HG02763 (cell line): ENCODE measurements at regions not wholly inside any gene's neighbourhood (a gene's known extent, or its start where the extent isn't known, plus 50 kb on each side); places are given as distances from the start of the nearest gene placed in this dataset.

Experiments used
- ATAC-seq: cut with Tn5 transposase; IDR thresholded peaks from one replicate; pipeline ENCODE4 v1.9.1; 2021; ENCODE audit warnings: mild to moderate bottlenecking, moderate library complexity; ENCODE audit not compliant: unreplicated experiment

- no peak for ATAC-seq
Measured at GRCh38 chr1:104440011-104440410, 690.3 kb downstream of the AMY1C start.

DNA sequence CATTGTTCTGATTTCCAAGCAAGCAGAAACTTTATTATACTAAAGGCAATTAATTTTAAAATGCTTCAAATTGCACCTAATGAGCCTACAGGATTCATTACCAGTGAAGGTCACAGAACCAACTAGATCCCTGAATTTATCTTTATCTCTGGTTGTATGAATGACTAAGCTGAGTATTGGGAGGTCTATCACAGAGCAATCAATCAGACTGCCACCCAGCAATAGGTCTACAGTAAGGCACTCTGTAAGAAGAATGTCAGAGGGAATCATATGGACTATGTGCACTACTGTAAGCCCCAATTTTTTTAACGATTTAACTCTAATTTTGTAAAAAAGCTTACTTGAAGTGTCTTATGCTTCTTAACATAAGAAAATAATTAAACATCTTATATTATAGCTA lies 707.0 kb downstream of the AMY1C start:
- ATAC-seq: no peak

GRCh38 chr1:104459886-104460285 lies 710.2 kb downstream of the AMY1C start:
- ATAC-seq: no peak

DNA sequence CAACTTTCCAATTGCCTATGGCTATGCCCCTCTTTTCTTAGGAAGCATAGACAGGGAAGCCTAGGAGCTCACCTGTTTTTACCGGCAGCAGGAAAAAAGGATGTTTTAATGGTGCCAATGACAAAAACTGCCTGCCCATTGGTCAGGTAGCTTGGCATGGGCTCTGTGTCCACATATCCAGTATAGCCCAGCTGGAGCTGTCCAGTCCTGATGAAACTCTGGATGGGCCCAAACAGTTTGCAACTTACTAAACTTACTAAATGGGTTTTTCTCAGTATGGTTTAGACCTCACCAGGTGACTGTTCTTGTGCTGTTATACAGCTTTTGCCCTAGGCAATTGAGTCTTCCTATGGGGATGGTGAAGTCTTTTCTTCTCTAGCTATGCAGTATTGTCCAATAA lies 711.2 kb downstream of the AMY1C start:
- no peak for ATAC-seq

DNA sequence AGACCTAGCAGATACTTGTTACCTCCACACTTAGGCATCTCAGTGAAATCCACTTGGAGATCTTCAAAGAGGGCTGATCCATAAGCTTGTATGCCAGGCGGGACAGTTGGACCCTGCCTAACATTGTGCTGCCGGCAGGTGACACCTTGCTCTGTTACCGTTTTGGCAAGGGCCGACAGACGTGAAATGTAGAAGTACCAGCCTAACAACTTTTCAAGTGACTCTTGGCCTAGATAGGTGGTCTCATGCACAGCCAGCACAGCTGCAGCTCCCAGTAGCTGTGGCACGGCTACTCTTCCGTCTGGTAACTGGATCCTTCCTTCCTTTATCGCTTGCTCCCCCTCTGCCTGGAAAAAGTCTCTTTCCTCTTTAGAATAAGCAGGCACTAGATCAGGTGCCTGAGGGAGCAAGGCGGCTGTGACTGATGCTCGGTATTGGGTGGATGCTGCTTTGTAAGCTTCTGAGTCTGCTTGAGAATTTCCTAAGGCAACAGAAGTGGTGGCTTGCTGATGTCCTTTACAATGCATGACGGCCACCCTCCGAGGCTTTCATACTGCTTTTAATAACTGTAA lies 713.5 kb downstream of the AMY1C start:
- no peak for ATAC-seq

DNA sequence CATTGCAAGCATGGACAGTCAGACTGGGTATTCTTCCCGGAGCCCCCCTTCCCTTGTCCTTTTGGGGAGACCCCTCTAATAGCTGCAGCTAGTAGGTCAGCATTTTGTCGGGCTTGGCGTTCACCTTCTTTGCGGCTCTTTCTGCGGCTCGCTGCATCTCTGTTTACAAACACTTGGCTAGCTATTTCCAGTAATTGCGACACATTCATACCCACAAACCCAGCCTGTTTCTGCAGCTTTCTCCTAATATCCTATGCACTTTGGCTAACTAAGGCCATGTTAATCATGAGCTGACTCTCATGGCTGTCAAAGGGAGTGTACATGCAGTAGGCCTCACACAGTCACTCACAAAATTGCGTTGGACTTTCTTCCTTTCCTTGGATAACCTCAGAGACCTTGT lies 716.4 kb downstream of the AMY1C start:
- ATAC-seq: no peak

- ATAC-seq: peak; percentile 53
Measured at GRCh38 chr1:104467590-104467989, 717.9 kb downstream of the AMY1C start.

- peak; percentile 47 for ATAC-seq
Measured at GRCh38 chr1:104468282-104468681, 718.6 kb downstream of the AMY1C start.

DNA sequence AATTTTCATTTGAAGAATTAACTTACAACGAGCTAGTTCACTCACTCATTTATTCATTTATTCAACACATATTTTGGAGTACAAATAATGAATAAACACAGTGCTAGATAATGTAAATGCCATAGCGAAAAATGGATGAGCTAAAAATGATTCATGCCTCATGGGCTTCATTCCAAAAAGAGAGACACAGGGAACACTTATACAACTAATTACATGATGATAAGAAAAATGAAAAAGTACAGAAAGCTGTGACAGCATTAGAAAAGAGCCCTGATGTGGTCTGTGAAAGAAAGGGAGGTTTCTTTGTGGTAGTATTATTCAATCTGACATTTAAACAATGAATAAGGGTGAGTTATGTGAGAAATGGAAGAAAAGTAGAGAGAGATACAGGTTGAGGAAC lies 726.4 kb downstream of the AMY1C start:
- ATAC-seq: no peak

GRCh38 chr1:104488296-104489015 lies 738.8 kb downstream of the AMY1C start:
- no peak for ATAC-seq

GRCh38 chr1:104526158-104526795 lies 776.6 kb downstream of the AMY1C start:
- ATAC-seq: no peak

GRCh38 chr1:104531990-104532389 lies 782.3 kb downstream of the AMY1C start:
- no peak for ATAC-seq

- ATAC-seq: no peak
Measured at GRCh38 chr1:104574620-104575019, 824.9 kb downstream of the AMY1C start.

- peak; percentile 32 for ATAC-seq
Measured at GRCh38 chr1:104592926-104593325, 843.2 kb downstream of the AMY1C start.

- ATAC-seq: peak; percentile 61
Measured at GRCh38 chr1:104593413-104594187, 843.9 kb downstream of the AMY1C start.

- ATAC-seq: no peak
Measured at GRCh38 chr1:104617474-104617873, 867.8 kb downstream of the AMY1C start.

DNA sequence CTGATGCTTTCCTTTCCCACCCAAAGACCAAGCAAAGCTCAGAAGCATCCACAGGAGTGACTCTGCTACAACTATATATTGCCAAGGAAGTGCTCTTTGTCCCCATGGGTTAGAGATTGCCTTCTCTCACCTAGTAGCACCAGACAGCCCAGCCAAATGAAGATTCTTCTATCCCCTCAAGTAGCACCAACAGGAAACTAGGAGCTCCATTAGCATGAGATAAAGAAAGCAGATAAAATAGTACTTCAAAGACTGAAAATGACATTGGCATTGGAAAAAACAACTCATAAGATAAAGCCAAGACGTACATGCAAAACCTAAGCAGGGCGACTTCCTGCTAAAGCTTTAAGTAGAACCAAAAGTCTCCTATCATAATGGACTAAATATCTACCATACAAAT lies 871.5 kb downstream of the AMY1C start:
- no peak for ATAC-seq

GRCh38 chr1:104624538-104624937 lies 874.8 kb downstream of the AMY1C start:
- ATAC-seq: no peak

DNA sequence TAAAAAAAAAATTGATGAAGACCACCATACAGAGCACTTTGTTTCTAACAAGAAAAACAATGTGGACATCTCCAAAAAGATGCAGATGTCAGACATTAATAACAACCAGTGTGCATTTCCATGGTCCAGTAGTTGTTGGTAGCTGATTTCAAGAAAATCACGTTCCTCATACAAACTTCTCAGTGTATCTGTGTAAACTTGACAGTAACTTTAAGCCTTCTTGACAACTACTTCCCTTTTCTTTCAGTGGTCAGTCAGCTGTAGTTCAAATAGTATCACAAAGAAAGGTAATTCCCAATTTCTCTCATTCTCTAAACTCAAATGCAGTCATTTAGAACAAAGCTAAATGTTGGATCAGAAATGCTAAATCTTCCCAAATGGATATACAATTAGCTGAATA lies 879.9 kb downstream of the AMY1C start:
- no peak for ATAC-seq

DNA sequence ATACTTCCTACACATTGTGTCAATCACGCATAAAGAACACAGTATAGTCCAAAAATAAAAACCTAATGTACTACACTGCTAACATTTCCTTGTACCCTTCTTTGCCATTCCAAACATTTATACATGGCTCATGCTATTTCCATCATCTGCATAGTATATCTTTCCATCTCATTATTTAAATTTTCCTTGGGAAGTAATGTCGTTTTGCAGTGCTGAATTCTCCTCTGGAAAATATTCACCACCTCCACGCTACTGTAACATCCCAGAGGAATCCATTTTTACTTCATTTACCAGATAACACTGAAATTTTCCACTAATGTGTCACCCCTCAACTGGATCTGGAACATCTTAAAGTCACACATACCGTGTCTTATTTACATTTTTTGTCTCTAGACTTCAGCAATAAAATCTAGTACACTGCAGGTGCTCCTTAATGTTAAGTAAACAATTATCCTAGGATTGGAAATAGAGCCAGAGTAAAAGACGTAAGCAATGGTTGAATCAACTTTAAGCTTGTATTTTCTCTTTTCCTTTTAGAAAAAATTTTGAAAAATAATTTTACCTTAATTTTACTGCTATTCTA lies 881.0 kb downstream of the AMY1C start:
- no peak for ATAC-seq

DNA sequence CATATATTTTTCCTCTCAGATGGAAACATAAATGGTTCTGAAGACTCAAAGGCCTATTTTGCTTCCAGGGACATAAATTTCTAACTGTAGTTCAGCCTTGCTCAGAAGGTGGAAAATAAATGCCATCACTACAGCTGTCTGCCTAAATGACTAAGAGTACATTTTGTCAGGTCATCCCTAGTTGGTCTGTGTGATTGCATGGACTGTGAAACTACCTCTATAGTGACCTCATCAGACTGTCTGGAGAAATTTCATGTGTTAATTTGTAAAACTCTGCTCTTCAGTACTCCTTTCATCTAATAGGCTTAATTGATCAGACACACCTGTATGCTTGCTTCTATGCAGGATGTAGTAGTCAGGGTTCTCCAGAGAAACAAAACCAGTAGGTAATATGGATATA lies 886.9 kb downstream of the AMY1C start:
- ATAC-seq: no peak
